K562 (cell line): ENCODE measurements at regions not wholly inside any gene's neighbourhood (a gene's known extent, or its start where the extent isn't known, plus 50 kb on each side); places are given as distances from the start of the nearest gene placed in this dataset.

Source experiments
- ATAC-seq: fragments of 200-7000 bp; cut with Tn5 transposase; 3 replicates; pipeline ENCODE4 v1.9.1; 2020; ENCODE audit warnings: moderate library complexity
- BruUV-seq: library from RNA; stranded (reverse); fragments of 400-500 nt; replicated peaks from 2 replicates; lab custom pipeline; 2021; lab: Mats Ljungman, UMichigan
- CTCF ChIA-PET: fragments of 300-600 bp; formaldehyde crosslinking; extraction: SDS; loops from one replicate; lab custom pipeline; 2021; ENCODE audit warnings: low intra/inter-chr PET ratio; lab: Yijun Ruan, JAX
- POLR2A ChIA-PET: fragments of 300-600, 350-650 bp; sonication (Branson Sonifier 250); formaldehyde crosslinking; extraction: SDS; loops from one replicate; lab custom pipeline; 2021; ENCODE audit warnings: antibody characterized with exemption, inconsistent platforms; lab: Yijun Ruan, JAX
- DNase-seq, 4 experiments: peaks; one replicate each; pipeline versions ENCODE4 v3.0.0 to v3.0.0-alpha.2; 2011 to 2018; ENCODE audit warnings: low spot score in 3 of 4, mixed read lengths in 3 of 4; ENCODE audit errors: extremely low read depth in 1 of 4
- FAIRE-seq: peaks from 2 replicates; lab custom pipeline; 2011; peaks lifted over from hg19 to GRCh38; lab: Jason Lieb, UNC
- H2AFZ ChIP-seq: 2 replicates; pipeline ENCODE4 v1.6.0; 2011; ENCODE audit warnings: low read depth, low read length, control low read depth, inconsistent platforms
- H3K27ac ChIP-seq: fragments of 200-600 bp; 3 replicates; pipeline ENCODE4 v1.8.0; 2011; ENCODE audit warnings: low read depth, mild to moderate bottlenecking, control low read depth, inconsistent platforms, low read length, moderate library complexity, mixed read lengths; ENCODE audit errors: extremely low read depth
- H3K27me3 ChIP-seq, 2 experiments: fragments of 300-600 bp in 1 of 2; 2 replicates in 1 of 2; 3 replicates in 1 of 2; pipeline versions ENCODE4 v1.6.0 to v1.8.0; 2011; ENCODE audit warnings: inconsistent platforms in 2 of 2, low read length in 2 of 2, mild to moderate bottlenecking in 1 of 2, mixed read lengths in 1 of 2, moderate library complexity in 1 of 2; ENCODE audit not compliant: control insufficient read depth in 2 of 2, insufficient read depth in 2 of 2
- H3K36me3 ChIP-seq: fragments of 300-600 bp; 3 replicates; pipeline ENCODE4 v1.8.0; 2011; ENCODE audit warnings: mild to moderate bottlenecking, low read length, inconsistent platforms; ENCODE audit not compliant: control insufficient read depth, insufficient read depth
- H3K4me1 ChIP-seq, 2 experiments: fragments of 200-600 bp in 1 of 2; replicated peaks in 1 of 2; 2 replicates in 1 of 2; 3 replicates in 1 of 2; pipeline versions ENCODE4 v1.5.1 to v1.8.0; 2011; ENCODE audit warnings: inconsistent platforms in 2 of 2, low read length in 2 of 2, mild to moderate bottlenecking in 1 of 2, mixed read lengths in 1 of 2, moderate library complexity in 1 of 2; ENCODE audit not compliant: control insufficient read depth in 2 of 2, insufficient read depth in 2 of 2
- H3K4me2 ChIP-seq: 2 replicates; pipeline ENCODE4 v1.6.1; 2011; ENCODE audit warnings: low read length, control low read depth, inconsistent platforms, mixed read lengths; ENCODE audit not compliant: insufficient read depth
- H3K4me3 ChIP-seq: fragments of 200-600 bp; sonication (generic), shearing (Covaris generic); 2 replicates; pipeline ENCODE4 v1.5.1; 2016; ENCODE audit warnings: control low read depth, inconsistent platforms
- H3K79me2 ChIP-seq: fragments of 200-600 bp; 3 replicates; pipeline ENCODE4 v1.8.0; 2011; ENCODE audit warnings: low read length, inconsistent platforms; ENCODE audit not compliant: control insufficient read depth, insufficient read depth
- H3K9ac ChIP-seq, 2 experiments: 2 replicates each; pipeline versions ENCODE4 v1.6.0 to v1.6.1; 2011; ENCODE audit warnings: low read depth in 2 of 2, low read length in 2 of 2, control low read depth in 1 of 2, inconsistent platforms in 1 of 2, mild to moderate bottlenecking in 1 of 2, mixed read lengths in 1 of 2; ENCODE audit not compliant: insufficient read depth in 1 of 2
- H3K9me1 ChIP-seq: one replicate; pipeline ENCODE4 v1.6.0; 2011; ENCODE audit warnings: inconsistent platforms, mild to moderate bottlenecking, low read length, moderate library complexity; ENCODE audit not compliant: control insufficient read depth, insufficient read depth
- H3K9me3 ChIP-seq: replicated peaks from 2 replicates; pipeline ENCODE4 v1.5.1; 2011; ENCODE audit warnings: low read depth, low read length, inconsistent platforms; ENCODE audit not compliant: control insufficient read depth, insufficient read depth
- H4K20me1 ChIP-seq: replicated peaks from 2 replicates; pipeline ENCODE4 v1.6.1; 2011; ENCODE audit warnings: low read length, inconsistent platforms, mixed read lengths; ENCODE audit not compliant: control insufficient read depth, insufficient read depth
- C11orf30 ChIP-seq: fragments of 450-650 bp; IDR thresholded peaks from 2 replicates; pipeline ENCODE4 v1.6.1; 2016; ENCODE audit warnings: low read depth, mild to moderate bottlenecking
- CBX8 ChIP-seq: fragments of 200-600 bp; sonication (generic); IDR thresholded peaks from 2 replicates; pipeline ENCODE4 v1.6.1; 2012; ENCODE audit warnings: borderline replicate concordance, mixed run types, low read depth, mild to moderate bottlenecking, moderate library complexity, mixed read lengths, low read length, control low read depth, inconsistent platforms; ENCODE audit not compliant: poor library complexity, severe bottlenecking; ENCODE audit errors: extremely low read depth
- COPS2 ChIP-seq: fragments of 450-650 bp; conservative IDR thresholded peaks from 2 replicates; pipeline ENCODE4 v1.6.1; 2016; ENCODE audit warnings: mild to moderate bottlenecking, moderate library complexity
- CREB1 ChIP-seq, 2 experiments: sonication (generic) in 1 of 2; formaldehyde crosslinking in 1 of 2; IDR thresholded peaks; 2 replicates each; pipeline versions ENCODE4 v1.6.1 to v1.8.0; 2012 to 2022; ENCODE audit warnings: inconsistent platforms in 1 of 2, mild to moderate bottlenecking in 1 of 2, missing genetic modification reagents in 1 of 2, moderate library complexity in 1 of 2
- DIDO1 ChIP-seq: fragments of 450-650 bp; IDR thresholded peaks from 2 replicates; pipeline ENCODE4 v1.6.1; 2016; ENCODE audit warnings: low read depth, missing biosample characterization, missing genetic modification characterization
- GATAD2A ChIP-seq: fragments of 450-650 bp; IDR thresholded peaks from 2 replicates; pipeline ENCODE4 v1.6.1; 2017
- GTF2E2 ChIP-seq: fragments of 200-800 bp; sonication (Bioruptor generic); IDR thresholded peaks from 2 replicates; pipeline ENCODE4 v1.6.1; 2016; ENCODE audit warnings: missing genetic modification characterization, missing compliant biosample characterization
- KLF1 ChIP-seq: fragments of 450-650 bp; IDR thresholded peaks from 2 replicates; pipeline ENCODE4 v1.6.1; 2016; ENCODE audit warnings: missing genetic modification characterization, missing compliant biosample characterization
- NFIC ChIP-seq: fragments of 450-650 bp; IDR thresholded peaks from 2 replicates; pipeline ENCODE4 v1.6.1; 2017; ENCODE audit warnings: mild to moderate bottlenecking, inconsistent platforms
- NFYB ChIP-seq: IDR thresholded peaks from 2 replicates; pipeline ENCODE4 v1.6.1; 2011; ENCODE audit warnings: mild to moderate bottlenecking, moderate library complexity; ENCODE audit not compliant: insufficient read length; ENCODE audit errors: extremely low read depth
- POLR2A ChIP-seq: fragments of 450-650 bp; conservative IDR thresholded peaks from 2 replicates; pipeline ENCODE4 v1.6.1; 2016
- RBM22 ChIP-seq: fragments of 200-400 bp; formaldehyde crosslinking; IDR thresholded peaks from 2 replicates; pipeline ENCODE4 v1.6.1; 2018; ENCODE audit warnings: low read length, low read depth; ENCODE audit not compliant: poor library complexity, severe bottlenecking
- RUNX1 ChIP-seq: sonication (generic); IDR thresholded peaks from 2 replicates; pipeline ENCODE4 v1.6.1; 2016; ENCODE audit warnings: antibody characterized with exemption, low read depth
- SAP30 ChIP-seq: fragments of 200-600 bp; sonication (generic); IDR thresholded peaks from 2 replicates; pipeline ENCODE4 v1.6.1; 2012; ENCODE audit warnings: borderline replicate concordance, low read depth, mild to moderate bottlenecking, moderate library complexity, low read length, control low read depth, inconsistent platforms; ENCODE audit not compliant: insufficient read depth, poor library complexity, severe bottlenecking
- USF2 ChIP-seq: sonication (generic); formaldehyde crosslinking; IDR thresholded peaks from 2 replicates; pipeline ENCODE4 v1.5.0; 2020; ENCODE audit warnings: missing genetic modification reagents
- ZSCAN32 ChIP-seq: fragments of 450-650 bp; formaldehyde crosslinking; IDR thresholded peaks from 2 replicates; pipeline ENCODE4 v1.4.0; 2020; ENCODE audit warnings: mild to moderate bottlenecking, moderate library complexity
- in situ Hi-C: fragments of 300-500 bp; cut with MboI; formaldehyde crosslinking; loops from 4 replicates; pipeline ENCODE4 v1.15.0; 2018; ENCODE audit warnings: inconsistent platforms, mixed read lengths
- intact Hi-C: fragments of 100-400 bp; cut with micrococcal nuclease; formaldehyde crosslinking; loops from 2 replicates; pipeline ENCODE4 v1.14.2; 2022

GRCh38 chr5:117645400-117645799 is 1070.8 kb upstream of the SEMA6A start:
- intact Hi-C loops, result no loop called here
- no peak overlapping the region for H3K4me2 ChIP-seq
- ChIA-PET POLR2A (no interaction called here), CTCF (no interaction called here)
- in situ Hi-C loops, result no loop called here
- H3K9me3 ChIP-seq, result no peaks in the 10 kb centered on the region
- H2AFZ ChIP-seq, result no peak overlapping the region
- no peaks in the 10 kb centered on the region for H4K20me1 ChIP-seq
- H3K4me1 ChIP-seq, result no peaks in the 10 kb centered on the region
- BruUV-seq, result no TSS peak
- H3K79me2 ChIP-seq, result no peaks in the 10 kb centered on the region
- no peak overlapping the region for H3K4me3 ChIP-seq
- FAIRE-seq, result no peak
- TF ChIP-seq RUNX1 (no peak), SAP30 (no peak), KLF1 (tag) (no peak), USF2 (CRISPR knock-in tag) (no peak), ZSCAN32 (CRISPR knock-in tag) (no peak), C11orf30 (no peak), POLR2A (no peak), CREB1 (IDR thresholded peaks at IDR 0.05) (no peak), CREB1 (CRISPR knock-in tag; IDR thresholded peaks at IDR 0.05) (no peak), DIDO1 (tag) (no peak), RBM22 (no peak), GTF2E2 (no peak), COPS2 (no peak), NFYB (no peak), GATAD2A (no peak), CBX8 (no peak), NFIC (no peak)
- TF ChIP-seq, all 486 proteins: peak for 0
- no peaks in the 10 kb centered on the region for H3K27me3 ChIP-seq
- H3K9me1 ChIP-seq, result no peaks in the 10 kb centered on the region
- no peak overlapping the region for H3K27ac ChIP-seq
- H3K9ac ChIP-seq, result no peak overlapping the region
- no peak for DNase-seq
- H3K36me3 ChIP-seq, result no peaks in the 10 kb centered on the region
- no peak for ATAC-seq
